Activated T-cell treated with anti-CD3 and anti-CD28 coated beads, Interleukin-2, amount 50 U/mL, for 1 hour (primary cell): ENCODE measurements at regions not wholly inside any gene's neighbourhood (a gene's known extent, or its start where the extent isn't known, plus 50 kb on each side); places are given as distances from the start of the nearest gene placed in this dataset.
A peak's percentile ranks its signal among the peaks of the same experiment; 100 is the strongest.
"Not testable (repeated sequence)": the region's sequence is repeated elsewhere in the genome, so short reads cannot be mapped to it uniquely, and the experiment has no call there.

Experiments
- DNase-seq: peaks from one replicate; pipeline ENCODE4 v3.0.0-alpha.2; 2020

DNA sequence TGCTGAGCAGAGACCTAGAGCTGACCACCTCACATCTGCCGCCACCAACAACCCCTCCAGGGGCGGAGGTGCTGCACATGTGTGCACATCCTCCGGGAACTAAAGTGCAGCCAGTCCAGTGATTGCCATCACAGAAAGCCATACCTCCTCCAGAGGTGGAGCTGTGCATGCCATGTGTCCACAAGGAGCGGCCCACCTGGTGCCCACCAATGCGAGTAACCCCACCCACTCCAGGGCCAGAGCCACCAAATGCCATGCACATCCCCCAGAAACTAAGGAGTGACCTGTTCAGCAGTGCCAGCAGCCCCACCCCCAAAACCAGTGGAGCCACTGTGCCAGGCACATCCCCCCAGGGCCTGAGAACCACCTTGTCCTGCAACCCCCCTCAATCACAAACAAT, 557.9 kb downstream of the UQCRFS1 start:
- no peak for DNase-seq

DNA sequence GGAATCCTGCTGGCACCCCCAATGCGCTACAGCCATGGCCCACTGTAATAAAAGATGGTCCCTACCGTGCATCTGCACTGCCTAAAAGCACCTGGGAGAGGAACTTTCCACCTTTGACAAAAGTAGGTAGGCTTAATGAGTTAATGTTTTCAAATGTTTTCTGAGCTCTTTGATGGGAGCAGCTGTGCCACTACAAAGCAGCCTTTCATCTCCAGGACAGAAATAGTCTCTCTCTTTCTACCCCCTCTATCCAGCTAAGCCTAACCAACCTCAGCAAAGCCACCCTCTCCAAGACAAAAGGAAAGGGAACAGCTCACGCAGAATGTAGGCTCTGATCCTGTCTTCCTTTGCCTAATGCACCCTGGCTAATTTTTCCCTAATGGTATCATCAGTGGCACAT, 560.2 kb downstream of the UQCRFS1 start:
- no peak for DNase-seq

DNA sequence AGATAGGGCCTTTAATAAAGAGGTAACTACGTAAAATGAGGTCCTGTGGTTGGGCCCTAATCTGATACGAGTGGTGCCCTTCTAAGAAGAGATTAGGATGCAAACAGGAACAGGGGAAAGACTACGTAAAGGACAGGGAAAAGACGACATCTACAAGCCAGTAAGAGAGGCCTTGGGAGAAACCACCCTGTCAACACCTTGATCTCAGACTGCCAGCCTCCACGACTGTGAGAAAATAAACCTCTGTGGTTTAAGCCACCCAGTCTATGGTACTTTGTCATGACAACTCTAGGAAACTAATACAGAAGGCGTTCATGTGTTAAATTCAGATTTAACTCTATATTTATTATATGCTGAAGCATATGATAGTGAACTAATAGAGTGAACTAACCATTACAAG, 566.3 kb downstream of the UQCRFS1 start:
- no peak for DNase-seq

DNA sequence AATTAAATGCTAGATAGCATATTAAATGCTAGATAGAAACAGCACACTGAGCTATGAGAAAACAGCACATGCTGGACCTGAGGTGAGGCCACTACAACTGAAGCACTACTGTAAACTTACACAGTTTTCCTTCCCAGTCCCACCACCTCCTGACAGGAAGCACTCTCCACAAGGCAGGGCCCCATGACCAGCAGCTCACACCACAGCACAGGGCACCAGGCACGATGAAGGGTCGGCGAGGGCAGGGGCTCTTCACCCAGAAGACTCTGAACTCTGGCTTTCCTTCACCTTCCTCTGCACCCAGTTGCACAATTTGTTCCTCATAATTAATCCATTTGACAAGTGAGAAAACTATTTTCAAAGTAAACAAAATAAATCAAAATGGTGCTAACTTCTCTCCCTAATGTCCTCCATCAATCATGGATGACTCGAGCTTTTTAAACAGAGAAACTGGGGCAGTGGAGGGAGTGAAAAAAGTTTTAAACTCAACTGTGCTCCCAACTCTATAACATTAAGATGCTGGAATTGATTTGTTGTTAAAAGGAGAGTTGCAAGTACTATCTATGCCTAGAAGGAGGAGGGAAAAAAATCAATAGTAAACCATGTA, 568.7 kb downstream of the UQCRFS1 start:
- DNase-seq: no peak

DNA sequence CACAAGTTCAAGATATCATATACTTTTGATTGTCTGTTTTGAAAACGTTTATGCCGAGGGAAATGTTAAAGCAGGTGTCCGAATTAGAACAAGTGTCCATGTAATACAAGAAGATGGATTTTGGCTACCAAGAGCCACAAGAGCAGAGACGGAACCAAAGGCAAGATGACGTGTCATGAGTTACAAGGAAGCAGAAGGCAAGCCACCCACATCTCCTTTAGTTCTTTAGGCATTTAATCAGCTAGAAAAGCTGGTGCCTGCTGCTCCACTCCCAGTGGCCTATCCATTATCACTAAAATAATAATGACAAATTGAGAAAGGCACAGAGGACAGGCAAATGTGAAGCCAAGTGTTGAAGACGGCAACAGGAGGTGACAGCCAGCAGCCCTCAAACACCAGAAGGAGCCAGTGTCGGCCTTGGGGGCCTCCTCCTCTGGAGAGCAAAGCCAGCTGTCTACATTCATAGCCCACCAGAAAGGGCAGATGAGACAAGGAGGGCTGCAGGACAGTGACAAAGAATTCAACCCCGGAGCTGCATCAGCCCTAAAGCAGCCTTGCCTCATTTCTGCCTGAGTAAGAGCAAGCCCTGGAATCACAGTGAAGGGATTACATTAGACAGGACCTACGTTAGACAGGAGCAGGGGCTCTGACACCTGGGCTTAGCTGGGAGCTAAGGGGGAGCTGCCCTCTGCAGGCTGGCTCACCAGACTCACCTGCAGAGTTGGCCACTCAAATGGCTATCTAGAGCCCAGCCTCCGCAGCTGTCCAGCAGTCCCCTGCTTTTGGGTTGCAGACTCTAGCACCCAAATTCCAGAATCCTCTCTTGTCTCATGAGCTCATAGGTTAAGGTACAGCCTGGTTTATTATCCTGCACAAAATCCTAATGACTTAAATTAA, 569.9 kb downstream of the UQCRFS1 start:
- no peak for DNase-seq

DNA sequence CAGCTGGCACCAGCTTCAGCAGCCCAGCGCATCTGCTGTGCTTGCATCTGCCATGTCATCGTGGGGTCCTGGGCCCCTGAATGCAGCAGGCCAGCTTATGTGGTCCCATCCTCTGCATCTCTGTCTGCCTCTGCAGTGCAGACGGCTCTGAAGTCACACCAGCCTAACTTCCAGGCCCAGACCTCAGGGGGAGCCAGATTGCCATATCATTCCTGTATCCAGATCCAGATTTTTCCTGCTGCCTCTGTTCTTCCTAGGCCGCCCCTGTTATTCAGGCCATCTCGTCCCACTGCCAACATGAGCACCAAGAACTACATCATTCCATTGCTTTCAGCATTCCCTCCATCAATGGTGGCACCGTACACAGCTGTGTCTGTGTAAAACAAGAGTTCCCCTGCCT, 571.6 kb downstream of the UQCRFS1 start:
- DNase-seq: no peak

DNA sequence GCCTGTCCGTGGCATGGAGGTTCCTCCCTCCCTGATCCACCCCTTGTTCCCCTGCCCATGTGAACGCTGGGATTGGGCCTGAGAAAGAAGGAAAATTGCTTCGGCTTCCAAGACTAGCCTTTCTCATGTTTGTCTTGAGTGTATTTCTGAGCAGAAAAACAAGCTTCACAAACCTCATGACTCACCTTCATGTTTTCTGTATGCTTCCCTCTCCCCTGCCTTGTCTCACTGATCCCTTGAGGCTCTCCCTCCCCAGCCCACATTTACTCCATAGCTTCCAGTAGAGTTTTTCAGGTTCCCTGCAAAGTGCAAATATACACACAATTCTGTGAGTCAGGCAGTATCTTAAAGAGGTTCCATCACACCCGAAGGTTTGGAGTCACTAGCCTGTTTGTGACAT, 572.4 kb downstream of the UQCRFS1 start:
- no peak for DNase-seq

DNA sequence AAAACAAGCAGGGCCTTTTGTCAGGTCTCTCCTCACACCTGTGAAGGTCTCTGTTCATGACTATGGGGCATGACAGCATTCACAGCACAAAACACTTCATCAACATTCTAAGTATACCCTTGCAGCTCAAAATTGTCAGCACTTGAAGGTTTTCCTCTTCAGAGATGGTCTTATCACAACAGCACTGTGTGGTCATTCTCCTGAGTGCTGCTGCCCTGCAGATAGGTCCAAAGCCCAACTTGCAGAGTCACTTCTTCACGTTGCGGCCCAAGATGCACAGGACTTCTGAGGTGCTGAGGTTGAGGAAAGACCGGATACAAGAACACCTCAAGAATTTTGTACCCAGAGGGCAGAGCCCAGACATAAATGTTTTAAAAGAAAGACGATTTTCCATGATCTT, 574.5 kb downstream of the UQCRFS1 start:
- no peak for DNase-seq

DNA sequence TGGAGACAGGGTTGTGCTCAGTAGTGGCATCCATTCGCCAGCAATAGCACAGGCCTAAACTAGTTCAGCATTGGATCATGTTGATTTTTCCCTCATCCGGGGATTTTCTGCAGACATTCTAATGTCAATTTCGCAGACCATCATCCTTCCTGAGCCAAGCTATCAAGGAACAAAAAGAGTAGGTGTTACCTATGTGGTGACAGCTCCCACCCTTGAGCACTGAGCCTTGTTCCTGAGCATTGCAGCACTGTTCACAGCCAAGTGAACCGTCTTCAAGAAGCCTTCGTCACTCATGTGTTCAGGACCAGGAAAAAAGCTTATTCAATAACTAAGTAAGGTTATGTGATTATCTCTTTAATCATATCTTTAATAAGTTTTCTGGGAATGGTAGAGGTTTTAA, 576.2 kb downstream of the UQCRFS1 start:
- DNase-seq: no peak

DNA sequence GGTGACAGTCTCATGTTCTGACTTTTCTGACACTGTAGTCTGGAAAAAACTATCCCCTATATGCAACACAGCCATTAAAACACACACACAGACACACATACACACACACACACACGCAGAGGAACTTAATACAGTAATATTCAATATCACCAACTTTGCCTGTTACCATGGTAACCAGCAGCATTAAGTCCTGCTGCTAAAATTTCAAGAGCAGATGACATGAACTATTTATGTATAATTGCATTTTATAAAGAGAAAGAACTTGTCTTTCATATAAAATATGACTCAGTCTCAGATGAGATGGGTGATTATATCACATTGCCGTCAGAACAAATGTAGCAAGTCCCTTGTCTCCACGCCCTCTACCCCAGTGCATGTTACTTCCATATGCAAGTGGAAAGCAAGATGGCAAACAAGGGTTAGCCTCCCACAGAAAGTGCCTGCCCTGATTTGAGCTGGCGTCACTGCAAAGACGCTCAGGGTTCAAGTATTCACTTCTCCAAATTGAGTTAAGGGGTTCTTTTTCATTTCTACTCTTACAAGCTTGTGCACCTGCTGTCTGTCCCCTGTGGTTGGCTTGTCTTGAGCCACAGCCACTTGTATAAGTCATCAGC, 576.8 kb downstream of the UQCRFS1 start:
- DNase-seq: no peak

DNA sequence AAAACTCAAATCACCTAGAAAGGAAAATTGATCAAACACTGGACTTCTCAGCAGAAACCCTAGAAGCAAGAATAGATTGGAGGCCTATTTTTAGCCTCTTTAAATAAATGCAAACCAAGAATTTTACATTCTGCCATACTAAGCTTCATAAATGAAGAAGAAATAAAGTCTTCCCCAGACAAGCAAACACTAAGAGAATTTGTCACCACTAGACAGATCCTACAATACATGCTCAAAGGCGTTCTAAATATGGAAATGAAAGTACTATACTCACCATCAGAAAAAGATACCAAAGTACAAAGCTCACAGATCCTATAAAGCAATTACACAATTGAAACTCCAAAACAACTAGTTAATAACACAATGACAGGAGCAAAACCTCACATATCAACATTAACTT, 578.1 kb downstream of the UQCRFS1 start:
- no peak for DNase-seq

DNA sequence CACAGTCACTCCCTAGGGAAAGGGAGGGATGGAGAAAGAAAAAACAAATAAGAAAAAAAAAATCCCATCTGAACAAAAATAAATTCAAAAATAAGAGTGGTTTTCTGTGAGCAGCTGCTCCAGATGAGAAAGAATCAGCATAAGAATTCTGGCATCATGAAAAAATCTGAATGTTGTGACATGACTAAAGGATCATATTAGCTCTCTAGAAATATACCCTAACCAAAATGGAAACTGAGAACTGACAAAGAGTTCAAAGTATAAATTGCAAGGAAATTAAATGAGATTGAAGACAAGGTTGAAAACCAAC, 579.0 kb downstream of the UQCRFS1 start:
- DNase-seq: no peak

DNA sequence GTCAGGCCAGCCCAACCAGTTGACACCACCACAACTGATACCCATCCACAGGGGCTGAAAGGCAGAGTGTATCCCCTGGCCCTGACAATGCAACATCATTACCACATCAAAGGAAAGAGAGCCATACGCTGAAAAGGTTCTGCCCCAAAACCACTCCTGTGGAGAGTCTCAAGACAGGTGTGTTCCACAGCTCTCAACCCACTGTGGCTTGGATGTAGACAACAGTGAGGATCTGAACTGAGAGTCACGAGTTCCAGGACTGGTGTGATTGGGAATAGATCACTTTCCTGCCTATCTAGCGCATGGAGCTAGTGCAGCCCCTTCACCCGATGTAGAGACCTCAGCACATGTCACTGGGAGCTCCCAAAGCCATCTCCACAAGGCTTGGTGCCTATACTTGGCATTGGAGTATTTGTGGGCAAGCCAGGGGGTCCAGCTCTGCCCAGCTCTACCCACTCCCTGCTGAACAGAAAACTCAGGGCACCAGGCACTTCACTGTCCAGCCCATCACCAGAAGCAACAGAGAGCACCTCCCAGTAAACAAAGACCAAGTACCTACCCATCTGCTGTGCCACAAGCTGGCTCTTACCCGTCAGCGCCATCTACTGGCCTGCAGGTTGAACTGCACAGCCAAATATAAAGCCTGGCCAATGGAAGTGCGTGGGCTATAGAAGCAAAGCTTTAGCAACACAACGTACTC, 579.5 kb downstream of the UQCRFS1 start:
- DNase-seq: peak; percentile 28

DNA sequence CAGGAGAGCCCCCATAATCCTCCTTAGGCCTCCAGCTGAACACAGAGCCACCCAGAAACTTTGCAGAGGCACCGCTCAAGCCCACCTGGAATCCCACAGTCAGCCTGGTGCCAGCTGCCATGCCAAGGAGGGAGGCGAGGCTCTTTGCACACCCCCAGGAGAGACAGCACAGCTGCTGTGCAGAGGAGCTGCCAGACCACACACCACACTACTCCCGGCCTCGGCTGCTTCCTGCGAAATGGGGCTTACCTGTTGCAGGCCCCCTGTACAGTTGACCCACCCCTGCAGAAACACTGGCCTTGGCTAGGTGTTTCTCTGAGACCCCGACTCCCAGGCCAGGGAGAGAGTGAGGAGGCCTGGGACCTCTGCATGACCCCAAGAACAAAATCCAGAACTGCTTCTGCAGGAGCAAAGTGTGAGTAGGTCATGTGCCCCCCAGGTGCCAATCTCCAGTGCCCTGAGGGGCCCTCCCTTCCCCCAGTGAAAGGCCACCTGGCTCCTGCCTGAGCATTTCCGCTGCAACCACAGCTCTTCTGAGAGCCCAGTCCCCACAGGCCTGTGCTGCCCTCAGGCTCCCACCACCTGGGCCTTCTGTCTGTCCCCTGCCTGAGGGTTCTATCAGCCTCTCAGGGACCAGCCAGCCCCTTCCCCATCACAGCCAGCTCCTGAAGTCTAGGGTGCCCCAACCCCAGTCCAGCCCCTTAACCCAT, 580.4 kb downstream of the UQCRFS1 start:
- no peak for DNase-seq

DNA sequence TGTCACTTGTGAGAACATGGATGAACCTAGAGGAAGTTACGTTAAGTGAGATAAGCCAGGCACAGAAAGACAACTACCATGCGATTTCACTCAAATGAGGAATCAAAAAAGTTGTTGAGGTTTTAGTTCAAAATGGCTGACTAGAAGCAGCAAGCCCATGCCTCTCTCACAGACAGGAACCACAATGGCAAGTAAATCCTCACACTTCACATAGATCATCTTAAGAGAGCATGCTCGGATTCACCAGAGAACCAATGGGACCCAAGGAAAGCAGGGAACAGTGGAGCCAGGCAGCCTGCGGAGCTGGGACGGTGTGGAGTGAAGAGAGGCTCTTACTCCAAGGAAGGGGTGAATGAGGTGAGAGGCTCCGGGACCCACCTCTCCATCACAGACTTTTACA, 581.0 kb downstream of the UQCRFS1 start:
- no peak for DNase-seq

DNA sequence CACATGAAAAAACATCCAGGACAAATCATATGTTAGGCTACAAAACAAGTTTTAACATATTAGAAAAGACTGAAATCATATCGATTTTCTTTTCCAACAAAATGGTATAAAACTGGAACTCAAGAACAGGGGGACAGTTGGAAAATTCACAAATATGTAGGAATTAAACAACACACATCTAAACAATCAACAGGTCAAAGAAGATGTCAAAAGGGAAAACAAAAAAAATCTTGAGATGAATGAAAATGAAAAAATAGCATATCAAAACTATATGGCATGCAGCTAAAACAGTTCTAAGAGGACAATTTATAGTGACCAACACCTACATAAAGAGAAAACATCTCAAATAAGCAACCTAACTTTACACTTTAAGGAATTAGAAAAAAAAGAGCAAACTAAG, 585.3 kb downstream of the UQCRFS1 start:
- no peak for DNase-seq

DNA sequence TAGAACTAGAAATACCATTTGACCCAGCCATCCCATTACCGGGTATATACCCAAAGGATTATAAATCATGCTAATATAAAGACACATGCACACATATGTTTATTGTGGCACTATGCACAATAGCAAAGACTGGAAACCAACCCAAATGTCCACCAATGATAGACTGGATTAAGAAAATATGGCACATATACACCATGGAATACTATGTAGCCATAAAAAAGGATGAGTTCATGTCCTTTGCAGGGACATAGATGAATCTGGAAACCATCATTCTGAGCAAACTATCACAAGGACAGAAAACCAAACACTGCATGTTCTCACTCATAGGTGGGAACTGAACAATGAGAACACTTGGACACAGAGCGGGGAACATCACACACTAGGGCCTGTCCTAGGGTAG, 586.5 kb downstream of the UQCRFS1 start:
- not testable (repeated sequence) for DNase-seq

DNA sequence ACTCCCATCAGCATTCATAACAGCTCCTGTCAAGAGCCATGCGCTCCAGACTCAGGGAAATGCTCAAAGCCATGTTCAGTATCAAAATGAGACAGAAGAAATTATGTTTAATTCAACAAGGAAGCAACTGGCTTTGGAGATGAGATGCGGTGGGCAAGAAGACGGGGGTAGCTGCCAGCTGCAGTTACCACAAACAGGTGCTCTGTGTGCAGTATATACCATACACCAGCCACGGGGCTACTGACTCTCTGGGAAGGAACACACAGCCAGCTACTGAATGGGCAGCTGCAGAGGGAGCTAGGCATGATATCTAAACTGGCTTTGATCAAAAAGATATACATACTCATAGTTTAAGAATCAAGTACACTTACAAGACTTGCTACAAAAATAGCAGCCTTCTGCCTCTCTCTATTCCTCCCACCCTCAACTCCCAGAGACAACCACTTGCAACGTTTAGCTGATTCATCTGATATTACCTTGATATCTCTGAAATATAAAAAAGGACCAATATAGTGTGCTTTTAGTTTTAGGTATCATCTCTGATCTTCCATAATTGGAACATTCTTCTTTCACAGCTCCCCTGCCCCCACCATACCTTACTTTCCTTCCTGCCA, 593.0 kb downstream of the UQCRFS1 start:
- no peak for DNase-seq

DNA sequence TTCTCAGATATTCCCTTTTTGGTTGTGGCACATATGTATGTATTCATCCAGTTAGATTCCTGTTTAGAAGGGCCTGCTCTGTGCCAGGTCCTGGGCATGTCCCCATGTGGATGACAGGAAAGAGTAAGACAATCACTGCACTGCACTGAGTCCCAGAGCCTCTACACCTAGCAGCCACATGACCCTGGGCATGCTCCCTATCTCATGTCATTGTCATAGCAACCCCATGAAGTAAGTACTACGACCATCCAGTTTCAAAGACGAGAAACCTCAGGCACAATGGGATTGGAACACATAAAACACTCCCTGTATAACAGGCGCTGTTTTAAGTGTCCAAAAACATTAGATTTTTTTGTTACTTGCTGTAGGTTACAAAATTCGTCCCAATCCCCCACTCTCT, 594.4 kb downstream of the UQCRFS1 start:
- no peak for DNase-seq

DNA sequence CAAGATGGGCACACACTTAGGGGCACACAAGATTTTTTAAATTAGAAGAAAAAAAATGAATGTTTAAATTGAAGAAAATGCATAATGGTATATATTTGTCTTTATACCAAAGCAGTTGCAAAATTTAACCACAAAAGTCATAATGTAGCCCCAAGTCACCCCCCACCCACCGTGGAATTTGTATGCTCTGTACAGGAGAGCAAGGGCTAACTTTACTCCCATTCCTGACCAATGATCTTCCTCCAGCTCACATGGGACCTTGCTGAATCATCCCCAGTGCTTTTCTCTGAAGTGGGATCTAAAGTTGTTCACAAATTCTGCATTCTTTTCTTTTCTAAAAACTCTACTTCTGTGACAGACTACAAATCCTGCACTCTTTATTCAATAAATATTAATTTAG, 597.0 kb downstream of the UQCRFS1 start:
- no peak for DNase-seq

DNA sequence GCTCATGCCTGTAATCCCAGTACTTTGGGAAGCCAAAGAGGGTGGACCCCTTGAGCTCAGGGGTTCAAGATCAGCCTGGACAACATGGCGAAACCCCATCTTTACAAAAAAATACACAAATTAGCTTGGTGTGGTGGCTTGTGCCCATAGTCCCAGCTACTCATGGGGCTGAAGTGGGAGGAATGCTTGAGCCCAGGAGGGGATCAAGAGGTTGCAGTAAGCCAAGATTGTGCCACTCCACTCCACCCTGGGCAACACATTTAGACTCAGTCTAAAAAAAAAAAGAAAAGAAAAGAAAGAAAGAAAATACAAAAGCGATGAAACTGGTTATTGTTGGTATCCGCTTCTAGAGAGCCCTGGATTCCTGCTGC, 597.4 kb downstream of the UQCRFS1 start:
- no peak for DNase-seq

DNA sequence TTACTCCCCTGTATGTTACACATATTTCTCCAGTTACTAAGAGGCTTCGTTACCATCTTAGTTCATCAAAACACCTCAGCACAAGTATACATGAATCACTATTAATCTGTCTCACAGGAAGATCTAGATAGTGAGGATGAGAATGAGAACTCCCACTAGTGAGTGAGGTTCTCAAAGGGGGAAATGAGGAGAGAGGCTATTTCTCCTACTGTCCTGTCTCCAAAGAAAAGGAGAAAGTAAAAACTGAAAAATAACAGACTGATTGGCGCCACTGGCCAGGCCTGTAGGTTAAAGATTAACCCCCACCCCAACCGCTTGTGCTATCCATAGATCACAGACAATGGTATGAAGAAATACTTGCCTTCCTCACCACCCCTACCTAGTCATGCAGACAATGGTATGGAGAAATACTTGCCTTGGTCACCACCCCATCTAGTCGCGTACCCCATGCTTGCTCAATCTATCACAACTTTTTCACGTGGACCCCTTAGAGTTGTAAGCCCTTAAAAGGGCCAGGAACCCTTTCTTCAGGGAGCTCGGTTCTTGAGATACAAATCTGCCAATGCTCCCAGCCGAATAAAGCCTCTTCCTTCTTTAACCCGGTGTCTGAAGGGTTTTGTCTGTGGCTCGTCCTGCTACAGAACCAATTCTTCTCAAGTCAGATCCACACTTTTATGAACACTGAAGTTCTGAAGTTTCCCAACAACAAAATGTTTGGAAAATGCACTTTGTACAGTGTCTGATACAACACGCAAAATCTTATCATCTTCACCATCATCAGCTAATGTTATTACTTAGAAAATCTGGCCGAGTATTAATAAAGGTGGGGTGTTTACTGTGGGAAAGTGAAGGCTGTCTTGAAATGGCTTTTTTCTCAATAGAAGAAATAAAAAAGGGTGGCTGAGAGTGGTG, 598.1 kb downstream of the UQCRFS1 start:
- no peak for DNase-seq
